ENCODE measurements at regions not wholly inside any gene's neighbourhood (a gene's known extent, or its start where the extent isn't known, plus 50 kb on each side); places are given as distances from the start of the nearest gene placed in this dataset.

DNA sequence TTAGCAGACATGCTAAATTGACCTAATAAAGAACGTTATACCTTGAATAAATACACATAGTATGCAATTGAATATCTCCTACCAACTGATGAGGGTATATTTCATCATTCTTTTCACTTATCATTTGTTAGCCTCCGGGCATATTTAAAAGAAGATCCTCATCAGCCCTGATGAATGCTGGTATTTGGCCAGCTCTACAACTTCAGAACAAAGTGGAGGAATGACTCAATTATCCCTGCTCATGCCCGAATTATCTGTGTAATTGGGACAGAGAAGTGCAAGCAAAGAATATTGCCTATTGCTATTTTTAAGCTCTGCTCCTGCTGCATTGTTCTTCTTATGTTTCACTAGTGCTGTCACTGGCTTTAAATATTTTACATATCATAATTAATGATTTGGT is 622.1 kb downstream of the METTL15 start:
- TF ChIP-seq, protein P1, sequence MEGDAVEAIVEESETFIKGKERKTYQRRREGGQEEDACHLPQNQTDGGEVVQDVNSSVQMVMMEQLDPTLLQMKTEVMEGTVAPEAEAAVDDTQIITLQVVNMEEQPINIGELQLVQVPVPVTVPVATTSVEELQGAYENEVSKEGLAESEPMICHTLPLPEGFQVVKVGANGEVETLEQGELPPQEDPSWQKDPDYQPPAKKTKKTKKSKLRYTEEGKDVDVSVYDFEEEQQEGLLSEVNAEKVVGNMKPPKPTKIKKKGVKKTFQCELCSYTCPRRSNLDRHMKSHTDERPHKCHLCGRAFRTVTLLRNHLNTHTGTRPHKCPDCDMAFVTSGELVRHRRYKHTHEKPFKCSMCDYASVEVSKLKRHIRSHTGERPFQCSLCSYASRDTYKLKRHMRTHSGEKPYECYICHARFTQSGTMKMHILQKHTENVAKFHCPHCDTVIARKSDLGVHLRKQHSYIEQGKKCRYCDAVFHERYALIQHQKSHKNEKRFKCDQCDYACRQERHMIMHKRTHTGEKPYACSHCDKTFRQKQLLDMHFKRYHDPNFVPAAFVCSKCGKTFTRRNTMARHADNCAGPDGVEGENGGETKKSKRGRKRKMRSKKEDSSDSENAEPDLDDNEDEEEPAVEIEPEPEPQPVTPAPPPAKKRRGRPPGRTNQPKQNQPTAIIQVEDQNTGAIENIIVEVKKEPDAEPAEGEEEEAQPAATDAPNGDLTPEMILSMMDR (IDR thresholded peaks at IDR 0.05; ENCODE audit: insufficient read depth, low read depth, low read length), result no peak
- no peaks in the 10 kb centered on the region for H3K36me3 ChIP-seq (ENCODE audit: control insufficient read depth, insufficient read depth, low read length)
- H3K4me3 ChIP-seq (ENCODE audit: low read depth, low read length), result no peak overlapping the region
- no peaks in the 10 kb centered on the region for H3K27me3 ChIP-seq (ENCODE audit: control insufficient read depth, insufficient read depth, low read length)
- POLR2A ChIA-PET, result no interaction called here
- CTCF ChIA-PET, result no interaction called here
- no peak for DNase-seq (ENCODE audit: low read depth)

DNA sequence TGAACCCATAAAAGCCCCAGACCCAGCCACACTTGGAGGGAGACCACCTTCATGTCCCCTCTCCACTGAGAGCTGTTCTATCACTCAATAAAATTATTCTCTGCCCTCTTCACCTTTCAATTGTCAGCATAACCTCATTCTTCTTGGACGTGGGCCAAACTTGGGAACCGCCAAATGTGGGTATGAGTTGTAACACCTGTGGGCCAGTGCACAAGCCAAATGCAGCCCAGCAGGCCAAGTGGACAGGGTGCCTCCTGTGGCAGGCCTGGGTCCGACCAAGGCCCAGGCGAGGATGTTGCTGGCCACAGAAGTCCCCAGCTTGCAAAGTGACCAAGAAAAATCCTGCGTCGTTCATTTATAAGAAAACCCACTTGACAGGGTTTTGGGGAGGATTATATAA is 621.2 kb downstream of the METTL15 start:
- Histone ChIP-seq H3K27me3 (ENCODE audit: control insufficient read depth, insufficient read depth, low read length) (no peaks in the 10 kb centered on the region), H3K4me3 (ENCODE audit: low read depth, low read length) (no peak overlapping the region), H3K36me3 (ENCODE audit: control insufficient read depth, insufficient read depth, low read length) (no peaks in the 10 kb centered on the region)
- TF ChIP-seq, protein P1 (IDR thresholded peaks at IDR 0.05; ENCODE audit: insufficient read depth, low read depth, low read length), result no peak
- CTCF ChIA-PET, result interaction anchor here (0.9 kb wide), 1 partner anchor 30 kb away, joined by 3 read pairs; no protein-coding TSS in a partner anchor
- no peak for DNase-seq (ENCODE audit: low read depth)
- POLR2A ChIA-PET, result no interaction called here

DNA sequence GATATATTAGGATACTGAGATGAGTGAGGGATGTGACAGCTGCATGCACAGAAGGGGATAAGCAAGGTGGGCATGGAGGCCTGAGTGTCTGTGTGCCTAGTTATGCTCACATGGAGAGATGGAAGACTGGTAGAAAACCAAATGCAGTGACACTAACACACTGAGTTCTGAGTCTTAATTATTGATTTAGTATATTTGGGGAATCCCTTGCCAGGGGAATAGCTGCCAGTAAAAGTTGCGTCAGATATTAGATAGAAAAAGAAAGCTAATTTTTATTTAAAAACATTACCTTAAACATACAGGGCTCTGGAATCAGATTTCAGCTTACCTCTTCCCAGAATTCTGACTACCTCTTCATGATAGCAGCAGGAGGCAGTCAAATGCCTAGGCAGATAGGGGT is 620.5 kb downstream of the METTL15 start:
- Histone ChIP-seq H3K4me3 (ENCODE audit: low read depth, low read length) (no peak overlapping the region), H3K36me3 (ENCODE audit: control insufficient read depth, insufficient read depth, low read length) (no peaks in the 10 kb centered on the region), H3K27me3 (ENCODE audit: control insufficient read depth, insufficient read depth, low read length) (no peaks in the 10 kb centered on the region)
- no peak for DNase-seq (ENCODE audit: low read depth)
- TF ChIP-seq, protein P1 (IDR thresholded peaks at IDR 0.05; ENCODE audit: insufficient read depth, low read depth, low read length), result no peak
- POLR2A ChIA-PET, result no interaction called here
- CTCF ChIA-PET, result interaction anchor here (1.4 kb wide), 1 partner anchor 32 kb away, joined by 3 read pairs; no protein-coding TSS in a partner anchor

DNA sequence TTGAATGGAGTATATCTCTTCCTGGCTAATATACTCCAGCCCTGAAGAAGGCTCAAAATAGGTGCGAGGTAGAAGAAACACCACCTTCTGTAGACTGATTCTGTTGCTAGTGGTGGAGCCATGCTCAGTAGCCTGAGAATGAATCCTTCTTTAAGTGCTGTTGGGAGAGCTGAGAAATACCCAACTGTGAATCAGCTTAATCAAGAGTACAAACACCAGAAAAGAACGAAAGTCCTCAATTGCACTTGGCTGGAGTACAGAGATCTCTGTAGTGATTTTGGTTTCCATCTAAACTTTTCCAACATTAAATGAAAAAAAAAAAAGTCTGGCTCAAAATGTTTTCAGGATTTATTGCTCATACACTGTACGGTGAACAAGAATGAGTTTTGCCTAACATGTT is 619.1 kb downstream of the METTL15 start:
- H3K27me3 ChIP-seq (ENCODE audit: control insufficient read depth, insufficient read depth, low read length), result no peaks in the 10 kb centered on the region
- DNase-seq (ENCODE audit: low read depth), result no peak
- no peaks in the 10 kb centered on the region for H3K36me3 ChIP-seq (ENCODE audit: control insufficient read depth, insufficient read depth, low read length)
- POLR2A ChIA-PET, result no interaction called here
- no peak overlapping the region for H3K4me3 ChIP-seq (ENCODE audit: low read depth, low read length)
- TF ChIP-seq, protein P1 (IDR thresholded peaks at IDR 0.05; ENCODE audit: insufficient read depth, low read depth, low read length), result no peak
- CTCF ChIA-PET, result interaction anchor here (0.7 to 1.0 kb wide), 3 partner anchors 9 to 95 kb away, joined by 3 to 4 read pairs (median 3); no protein-coding TSS in a partner anchor

DNA sequence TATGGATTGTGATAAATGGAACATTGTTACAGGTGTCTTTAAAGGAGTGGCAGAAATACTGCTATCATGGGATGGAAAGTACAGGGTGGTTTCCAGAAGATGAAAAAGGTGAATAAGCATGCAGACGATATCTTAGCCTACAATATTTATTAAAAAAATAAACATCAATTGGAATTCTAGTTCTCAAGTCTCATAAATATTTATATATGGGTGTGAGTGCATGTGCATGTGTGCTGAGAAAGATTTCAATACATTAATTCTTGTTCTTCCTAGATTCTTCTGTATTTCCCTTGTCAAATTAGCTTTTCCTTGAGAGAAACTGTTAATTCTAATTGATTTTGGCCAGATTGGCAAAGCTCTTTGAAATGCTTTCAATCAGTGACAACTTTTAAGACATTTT is 618.2 kb downstream of the METTL15 start:
- DNase-seq (ENCODE audit: low read depth), result no peak
- POLR2A ChIA-PET, result interaction anchor here (0.6 kb wide), 1 partner anchor 14 kb away, joined by 3 read pairs; no protein-coding TSS in a partner anchor

More for the DNA sequence above, 618.2 kb downstream of the METTL15 start:
- TF ChIP-seq, protein P1 (IDR thresholded peaks at IDR 0.05; ENCODE audit: insufficient read depth, low read depth, low read length), result no peak
- Histone ChIP-seq H3K27me3 (ENCODE audit: control insufficient read depth, insufficient read depth, low read length) (no peaks in the 10 kb centered on the region), H3K4me3 (ENCODE audit: low read depth, low read length) (no peak overlapping the region), H3K36me3 (ENCODE audit: control insufficient read depth, insufficient read depth, low read length) (no peaks in the 10 kb centered on the region)
- CTCF ChIA-PET, result interaction anchor here (0.7 kb wide), 1 partner anchor 10 kb away, joined by 3 read pairs; no protein-coding TSS in a partner anchor
